DND-41 (cell line): ENCODE measurements at regions not wholly inside any gene's neighbourhood (a gene's known extent, or its start where the extent isn't known, plus 50 kb on each side); places are given as distances from the start of the nearest gene placed in this dataset.

Source experiments
- ATAC-seq: fragments of 200-7000 bp; cut with Tn5 transposase; 3 replicates; pipeline ENCODE4 v1.9.1; 2021; ENCODE audit warnings: low read depth; ENCODE audit not compliant: insufficient read depth
- DNase-seq: peaks from one replicate; pipeline ENCODE4 v3.0.0-alpha.2; 2020
- H2AFZ ChIP-seq: 2 replicates; pipeline ENCODE4 v1.6.0; 2012; ENCODE audit warnings: low read depth, low read length
- H3K27ac ChIP-seq: 2 replicates; pipeline ENCODE4 v1.5.1; 2012; ENCODE audit warnings: low read length, inconsistent platforms
- H3K27me3 ChIP-seq: fragments of 200-600 bp; sonication (generic); 2 replicates; pipeline ENCODE4 v1.6.0; 2012; ENCODE audit warnings: low read length, mild to moderate bottlenecking, inconsistent platforms; ENCODE audit not compliant: insufficient read depth, poor library complexity
- H3K36me3 ChIP-seq: 2 replicates; pipeline ENCODE4 v1.5.1; 2012; ENCODE audit warnings: low read length, inconsistent platforms; ENCODE audit not compliant: insufficient read depth
- H3K4me1 ChIP-seq: 2 replicates; pipeline ENCODE4 v1.5.1; 2012; ENCODE audit warnings: mild to moderate bottlenecking, low read length; ENCODE audit not compliant: insufficient read depth
- H3K4me2 ChIP-seq: 2 replicates; pipeline ENCODE4 v1.6.0; 2012; ENCODE audit warnings: mild to moderate bottlenecking, moderate library complexity, low read length, inconsistent platforms; ENCODE audit not compliant: insufficient read depth
- H3K4me3 ChIP-seq, 2 experiments: fragments of 200-600 bp in 1 of 2; shearing (Covaris generic) in 1 of 2; 2 replicates each; pipeline ENCODE4 v1.5.1; 2012 to 2016; ENCODE audit warnings: inconsistent platforms in 2 of 2, low read length in 2 of 2, mild to moderate bottlenecking in 2 of 2, low read depth in 1 of 2, moderate library complexity in 1 of 2
- H3K79me2 ChIP-seq: 2 replicates; pipeline ENCODE4 v1.6.0; 2012; ENCODE audit warnings: low read length, inconsistent platforms; ENCODE audit not compliant: insufficient read depth
- H3K9ac ChIP-seq: 2 replicates; pipeline ENCODE4 v1.6.0; 2012; ENCODE audit warnings: low read depth, mild to moderate bottlenecking, inconsistent platforms, low read length, moderate library complexity
- H3K9me3 ChIP-seq: 2 replicates; pipeline ENCODE4 v1.5.1; 2012; ENCODE audit warnings: low read length, moderate library complexity, mild to moderate bottlenecking, inconsistent platforms; ENCODE audit not compliant: insufficient read depth, severe bottlenecking
- H4K20me1 ChIP-seq: 2 replicates; pipeline ENCODE4 v1.6.0; 2012; ENCODE audit warnings: low read length; ENCODE audit not compliant: insufficient read depth
- EZH2 ChIP-seq: IDR thresholded peaks from 3 replicates; pipeline ENCODE4 v1.6.1; 2012; ENCODE audit warnings: borderline replicate concordance, low read depth, mild to moderate bottlenecking, moderate library complexity, low read length, inconsistent platforms; ENCODE audit not compliant: severe bottlenecking
- TF ChIP-seq, protein P1 (sequence below): IDR thresholded peaks from 2 replicates; pipeline ENCODE4 v1.5.1; 2012; ENCODE audit warnings: borderline replicate concordance, low read length, moderate library complexity, mild to moderate bottlenecking; ENCODE audit not compliant: poor library complexity, severe bottlenecking; ENCODE audit errors: extremely low read depth

GRCh38 chr3:182491577-182491976 lies 301.7 kb upstream of the ATP11B start:
- Histone ChIP-seq H4K20me1 (no peaks in the 10 kb centered on the region), H3K79me2 (no peaks in the 10 kb centered on the region), H3K4me2 (no peak overlapping the region), H3K9me3 (no peaks in the 10 kb centered on the region), H3K4me1 (no peaks in the 10 kb centered on the region), H3K4me3 (no peak overlapping the region), H3K27me3 (peaks cover 2% of the 10 kb centered on the region), H3K36me3 (no peaks in the 10 kb centered on the region), H3K9ac (no peak overlapping the region), H3K27ac (no peak overlapping the region), H2AFZ (no peak overlapping the region)
- ATAC-seq (no peak), DNase-seq (no peak)
- TF ChIP-seq, protein P1, sequence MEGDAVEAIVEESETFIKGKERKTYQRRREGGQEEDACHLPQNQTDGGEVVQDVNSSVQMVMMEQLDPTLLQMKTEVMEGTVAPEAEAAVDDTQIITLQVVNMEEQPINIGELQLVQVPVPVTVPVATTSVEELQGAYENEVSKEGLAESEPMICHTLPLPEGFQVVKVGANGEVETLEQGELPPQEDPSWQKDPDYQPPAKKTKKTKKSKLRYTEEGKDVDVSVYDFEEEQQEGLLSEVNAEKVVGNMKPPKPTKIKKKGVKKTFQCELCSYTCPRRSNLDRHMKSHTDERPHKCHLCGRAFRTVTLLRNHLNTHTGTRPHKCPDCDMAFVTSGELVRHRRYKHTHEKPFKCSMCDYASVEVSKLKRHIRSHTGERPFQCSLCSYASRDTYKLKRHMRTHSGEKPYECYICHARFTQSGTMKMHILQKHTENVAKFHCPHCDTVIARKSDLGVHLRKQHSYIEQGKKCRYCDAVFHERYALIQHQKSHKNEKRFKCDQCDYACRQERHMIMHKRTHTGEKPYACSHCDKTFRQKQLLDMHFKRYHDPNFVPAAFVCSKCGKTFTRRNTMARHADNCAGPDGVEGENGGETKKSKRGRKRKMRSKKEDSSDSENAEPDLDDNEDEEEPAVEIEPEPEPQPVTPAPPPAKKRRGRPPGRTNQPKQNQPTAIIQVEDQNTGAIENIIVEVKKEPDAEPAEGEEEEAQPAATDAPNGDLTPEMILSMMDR, result no peak
- no peak for TF ChIP-seq EZH2

GRCh38 chr3:182492536-182492935 lies 300.8 kb upstream of the ATP11B start:
- H3K4me2 ChIP-seq, result no peak overlapping the region
- H3K27ac ChIP-seq, result no peak overlapping the region
- H2AFZ ChIP-seq, result no peak overlapping the region
- ATAC-seq, result no peak
- no peaks in the 10 kb centered on the region for H3K4me1 ChIP-seq
- H3K9me3 ChIP-seq, result no peaks in the 10 kb centered on the region
- TF ChIP-seq, protein P1, result no peak
- no peak for TF ChIP-seq EZH2
- H4K20me1 ChIP-seq, result no peaks in the 10 kb centered on the region
- H3K4me3 ChIP-seq, result no peak overlapping the region
- H3K27me3 ChIP-seq, result peaks cover 2% of the 10 kb centered on the region
- H3K79me2 ChIP-seq, result no peaks in the 10 kb centered on the region
- H3K9ac ChIP-seq, result no peak overlapping the region
- no peaks in the 10 kb centered on the region for H3K36me3 ChIP-seq
- DNase-seq, result no peak

GRCh38 chr3:182500289-182500688 lies 293.0 kb upstream of the ATP11B start:
- Histone ChIP-seq H3K36me3 (no peaks in the 10 kb centered on the region), H3K9ac (no peak overlapping the region), H3K9me3 (no peaks in the 10 kb centered on the region), H4K20me1 (no peaks in the 10 kb centered on the region), H3K4me3 (no peak overlapping the region), H3K4me2 (no peak overlapping the region), H3K27ac (no peak overlapping the region), H3K27me3 (peaks cover 12% of the 10 kb centered on the region), H3K4me1 (no peaks in the 10 kb centered on the region), H3K79me2 (no peaks in the 10 kb centered on the region), H2AFZ (no peak overlapping the region)
- no peak for ATAC-seq
- DNase-seq, result no peak
- TF ChIP-seq, protein P1, result no peak
- no peak for TF ChIP-seq EZH2

DNA sequence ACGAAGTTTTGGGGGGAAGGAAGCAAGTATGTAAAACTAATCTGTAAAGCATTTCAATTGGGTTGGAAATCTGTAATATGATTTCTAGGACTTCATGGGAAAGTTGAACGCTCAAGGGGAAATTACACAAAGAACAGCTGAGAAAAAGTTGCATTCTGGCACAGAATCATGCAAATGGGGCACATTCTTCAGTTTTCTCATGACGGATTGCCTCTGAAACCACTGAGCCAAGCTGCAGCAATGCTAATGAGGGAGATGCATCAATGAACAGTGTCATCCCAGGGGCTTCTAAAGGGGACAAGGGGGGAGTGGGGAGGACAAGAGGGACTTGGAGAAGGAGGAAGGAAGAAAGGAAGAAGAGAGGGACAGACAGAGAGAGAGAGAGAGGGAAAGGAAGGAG lies 291.4 kb upstream of the ATP11B start:
- Histone ChIP-seq H3K79me2 (no peaks in the 10 kb centered on the region), H3K9me3 (no peaks in the 10 kb centered on the region), H3K9ac (no peak overlapping the region), H3K4me2 (no peak overlapping the region), H3K27ac (no peak overlapping the region), H2AFZ (no peak overlapping the region), H3K36me3 (no peaks in the 10 kb centered on the region), H4K20me1 (no peaks in the 10 kb centered on the region), H3K4me1 (no peaks in the 10 kb centered on the region), H3K4me3 (no peak overlapping the region), H3K27me3 (peaks cover 14% of the 10 kb centered on the region)
- TF ChIP-seq, protein P1, result no peak
- TF ChIP-seq EZH2, result no peak
- ATAC-seq (no peak), DNase-seq (no peak)
